ENCODE measurements at regions not wholly inside any gene's neighbourhood (a gene's known extent, or its start where the extent isn't known, plus 50 kb on each side); places are given as distances from the start of the nearest gene placed in this dataset.

GRCh38 chr14:82359201-82359600 is 825.5 kb upstream of the SEL1L start:
- no peak for DNase-seq (ENCODE audit: low read depth)
- no peak for TF ChIP-seq CTCF (IDR thresholded peaks at IDR 0.05; ENCODE audit: insufficient read depth, low read length, severe bottlenecking)
- FAIRE-seq = no peak
- Histone ChIP-seq H3K27me3 (ENCODE audit: control insufficient read depth, insufficient read depth, low read length) (no peaks in the 10 kb centered on the region), H3K36me3 (ENCODE audit: control insufficient read depth, insufficient read depth, low read length) (no peaks in the 10 kb centered on the region), H3K4me3 (ENCODE audit: low read depth, low read length) (no peak overlapping the region)

GRCh38 chr14:82362452-82362851 is 828.8 kb upstream of the SEL1L start:
- DNase-seq (ENCODE audit: low read depth) = no peak
- no peaks in the 10 kb centered on the region for H3K27me3 ChIP-seq (ENCODE audit: control insufficient read depth, insufficient read depth, low read length)
- no peak overlapping the region for H3K4me3 ChIP-seq (ENCODE audit: low read depth, low read length)
- no peak for TF ChIP-seq CTCF (IDR thresholded peaks at IDR 0.05; ENCODE audit: insufficient read depth, low read length, severe bottlenecking)
- no peaks in the 10 kb centered on the region for H3K36me3 ChIP-seq (ENCODE audit: control insufficient read depth, insufficient read depth, low read length)
- no peak for FAIRE-seq

GRCh38 chr14:82365471-82365870 is 831.8 kb upstream of the SEL1L start:
- Histone ChIP-seq H3K36me3 (ENCODE audit: control insufficient read depth, insufficient read depth, low read length) (no peaks in the 10 kb centered on the region), H3K27me3 (ENCODE audit: control insufficient read depth, insufficient read depth, low read length) (no peaks in the 10 kb centered on the region), H3K4me3 (ENCODE audit: low read depth, low read length) (no peak overlapping the region)
- DNase-seq (ENCODE audit: low read depth) (no peak), FAIRE-seq (no peak)
- no peak for TF ChIP-seq CTCF (IDR thresholded peaks at IDR 0.05; ENCODE audit: insufficient read depth, low read length, severe bottlenecking)

- FAIRE-seq = no peak
- DNase-seq (ENCODE audit: low read depth) = no peak
- no peaks in the 10 kb centered on the region for H3K27me3 ChIP-seq (ENCODE audit: control insufficient read depth, insufficient read depth, low read length)
- H3K36me3 ChIP-seq (ENCODE audit: control insufficient read depth, insufficient read depth, low read length) = no peaks in the 10 kb centered on the region
- TF ChIP-seq CTCF (IDR thresholded peaks at IDR 0.05; ENCODE audit: insufficient read depth, low read length, severe bottlenecking) = no peak
- H3K4me3 ChIP-seq (ENCODE audit: low read depth, low read length) = no peak overlapping the region
Observed at GRCh38 chr14:82366803-82367202, 833.1 kb upstream of the SEL1L start.

- no peaks in the 10 kb centered on the region for H3K27me3 ChIP-seq (ENCODE audit: control insufficient read depth, insufficient read depth, low read length)
- H3K36me3 ChIP-seq (ENCODE audit: control insufficient read depth, insufficient read depth, low read length) = no peaks in the 10 kb centered on the region
- FAIRE-seq = no peak
- no peak overlapping the region for H3K4me3 ChIP-seq (ENCODE audit: low read depth, low read length)
- no peak for TF ChIP-seq CTCF (IDR thresholded peaks at IDR 0.05; ENCODE audit: insufficient read depth, low read length, severe bottlenecking)
- no peak for DNase-seq (ENCODE audit: low read depth)
Observed at GRCh38 chr14:82379291-82379690, 845.6 kb upstream of the SEL1L start.

GRCh38 chr14:82385048-82385447 is 851.4 kb upstream of the SEL1L start:
- Histone ChIP-seq H3K4me3 (ENCODE audit: low read depth, low read length) (no peak overlapping the region), H3K36me3 (ENCODE audit: control insufficient read depth, insufficient read depth, low read length) (no peaks in the 10 kb centered on the region), H3K27me3 (ENCODE audit: control insufficient read depth, insufficient read depth, low read length) (no peaks in the 10 kb centered on the region)
- DNase-seq (ENCODE audit: low read depth) (no peak), FAIRE-seq (no peak)
- TF ChIP-seq CTCF (IDR thresholded peaks at IDR 0.05; ENCODE audit: insufficient read depth, low read length, severe bottlenecking) = no peak
